GM19023 (cell line): ENCODE measurements at regions not wholly inside any gene's neighbourhood (a gene's known extent, or its start where the extent isn't known, plus 50 kb on each side); places are given as distances from the start of the nearest gene placed in this dataset.
"Not testable (repeated sequence)": the region's sequence is repeated elsewhere in the genome, so short reads cannot be mapped to it uniquely, and the experiment has no call there.

Experiments
- ATAC-seq: cut with Tn5 transposase; IDR thresholded peaks from one replicate; pipeline ENCODE4 v1.9.1; 2021; ENCODE audit warnings: mild to moderate bottlenecking, moderate library complexity; ENCODE audit not compliant: unreplicated experiment

DNA sequence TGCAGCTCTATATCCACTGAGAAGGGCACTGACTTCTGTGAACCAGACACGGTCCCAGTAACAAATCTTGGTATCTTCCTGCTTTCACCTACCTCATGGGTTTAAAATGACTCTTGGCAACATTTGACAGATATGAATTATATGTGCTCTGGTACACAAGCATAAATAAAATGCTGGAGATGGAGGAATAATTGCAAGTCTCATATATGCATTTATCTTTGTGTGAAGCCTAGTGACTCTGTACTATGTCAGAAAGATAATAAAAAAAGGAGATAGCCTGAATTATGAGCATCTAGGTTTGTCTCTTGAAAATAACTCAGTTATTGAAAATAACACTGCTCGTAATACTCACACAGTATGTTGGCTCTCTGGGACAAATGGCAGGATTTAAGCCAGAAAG, 167.1 kb upstream of the CRBN start:
- ATAC-seq, result no peak

DNA sequence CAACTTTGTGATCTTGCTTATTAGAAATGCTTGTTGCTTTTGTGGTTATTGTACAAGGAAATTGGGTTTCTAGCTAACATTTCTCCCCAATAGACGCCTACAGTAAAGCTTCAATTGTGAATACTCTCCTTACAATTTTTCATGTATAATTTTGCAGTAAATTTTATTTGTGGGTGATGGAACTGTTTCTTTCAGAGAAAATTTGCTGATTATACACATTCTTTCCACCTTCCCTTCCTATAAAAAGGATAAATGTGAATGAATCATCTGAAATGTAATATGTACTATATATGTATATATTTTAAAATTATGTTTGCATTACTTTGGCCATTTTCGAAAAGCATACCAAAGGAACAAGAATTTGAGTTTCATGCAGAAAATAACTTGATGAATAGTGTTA, 162.7 kb upstream of the CRBN start:
- no peak for ATAC-seq

DNA sequence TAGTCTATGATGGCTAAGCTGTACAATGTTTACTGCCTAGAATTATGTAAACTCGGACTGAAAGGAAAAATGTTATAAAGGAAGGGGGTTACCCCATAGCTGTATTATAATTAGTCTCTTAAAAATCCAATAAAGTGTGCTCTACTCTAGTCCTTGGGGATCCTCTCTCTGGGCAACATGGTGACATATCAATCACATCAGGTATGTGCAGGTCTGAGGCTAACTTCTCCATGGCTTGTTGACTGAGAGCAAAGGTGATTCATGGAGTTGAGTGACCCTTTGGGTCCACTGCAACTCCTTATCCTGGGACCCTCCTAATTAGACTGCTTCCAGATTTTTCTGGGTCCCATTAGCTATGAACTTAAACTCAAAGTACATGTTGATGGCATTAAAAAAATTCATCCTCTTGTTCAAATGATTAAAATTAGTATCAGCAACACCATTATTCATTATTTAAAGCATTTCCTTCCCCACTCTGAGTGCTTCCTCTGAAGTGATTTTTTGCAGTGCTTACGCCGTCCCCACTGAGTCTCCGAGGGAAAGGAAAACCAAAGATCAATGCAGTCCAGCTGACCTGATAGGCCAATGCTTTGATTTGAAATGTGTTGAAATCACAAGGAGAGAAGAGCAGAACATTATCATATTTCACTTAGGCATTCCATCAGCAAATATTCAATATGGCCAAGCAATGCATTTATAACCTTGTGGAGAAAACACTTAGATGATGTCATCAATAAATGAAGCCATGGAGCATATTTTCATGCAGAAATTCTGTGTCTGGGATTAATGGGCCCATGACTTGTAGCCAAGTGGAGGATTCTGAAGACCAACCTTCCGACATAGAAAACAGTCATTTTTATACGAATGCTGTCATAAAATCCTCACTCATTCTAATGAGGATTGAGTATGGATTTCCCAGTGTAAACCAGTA, 161.7 kb upstream of the CRBN start:
- no peak for ATAC-seq

DNA sequence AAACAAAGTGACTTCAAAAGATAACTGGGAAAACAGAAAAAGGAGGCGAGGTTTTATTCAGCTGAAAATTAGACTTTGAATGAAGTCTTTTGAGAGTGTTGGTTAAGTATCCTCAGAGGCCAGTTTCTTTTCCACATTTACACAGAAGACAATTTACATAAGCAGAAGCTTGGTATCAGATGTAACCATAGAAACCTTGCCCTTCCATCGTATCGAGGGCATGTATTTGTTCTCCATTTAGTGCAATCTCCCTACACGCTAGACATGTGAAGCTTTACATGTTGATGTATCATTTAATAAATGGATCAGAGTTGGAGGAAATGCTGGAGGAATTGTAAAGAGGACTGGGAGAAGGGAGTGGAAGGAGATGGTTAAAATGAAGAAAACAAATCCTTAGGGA, 161.0 kb upstream of the CRBN start:
- no peak for ATAC-seq

DNA sequence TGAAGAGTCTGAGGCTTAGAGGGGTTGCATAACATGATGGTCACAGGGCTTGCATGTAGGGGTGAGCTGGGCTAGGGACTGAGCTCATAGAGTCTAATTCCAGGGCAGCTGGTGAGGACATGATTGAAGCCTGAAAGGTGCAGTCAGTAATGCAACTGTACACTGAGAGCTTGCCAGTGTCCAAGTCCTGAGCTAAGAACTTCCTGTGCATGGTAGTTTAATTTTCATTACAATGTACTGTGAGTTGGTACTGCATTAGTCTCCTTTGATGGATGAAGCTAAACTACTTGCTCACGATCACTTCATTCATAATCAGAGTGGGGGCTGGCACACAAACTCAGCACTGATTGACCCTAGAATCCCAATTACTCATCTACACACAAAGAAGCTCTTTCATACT, 156.4 kb upstream of the CRBN start:
- no peak for ATAC-seq

DNA sequence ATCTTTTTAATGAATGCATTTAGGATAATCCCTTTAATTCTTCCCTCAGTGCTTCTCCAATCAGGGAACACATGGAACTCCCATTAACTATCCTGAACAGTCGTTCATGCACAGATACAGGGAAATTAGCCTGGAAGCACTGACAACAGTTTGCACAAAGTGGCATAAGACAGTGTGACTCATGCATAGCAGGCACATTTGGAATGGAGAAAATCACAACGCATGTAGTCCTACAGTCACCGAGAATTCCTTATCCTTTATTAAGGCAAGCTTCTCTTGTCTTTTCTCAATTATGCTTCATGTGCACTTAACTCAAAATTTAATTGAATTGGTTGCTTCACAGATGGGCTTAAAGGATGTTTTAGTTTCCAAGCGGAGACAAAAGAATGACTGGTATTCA, 155.0 kb upstream of the CRBN start:
- ATAC-seq, result no peak

DNA sequence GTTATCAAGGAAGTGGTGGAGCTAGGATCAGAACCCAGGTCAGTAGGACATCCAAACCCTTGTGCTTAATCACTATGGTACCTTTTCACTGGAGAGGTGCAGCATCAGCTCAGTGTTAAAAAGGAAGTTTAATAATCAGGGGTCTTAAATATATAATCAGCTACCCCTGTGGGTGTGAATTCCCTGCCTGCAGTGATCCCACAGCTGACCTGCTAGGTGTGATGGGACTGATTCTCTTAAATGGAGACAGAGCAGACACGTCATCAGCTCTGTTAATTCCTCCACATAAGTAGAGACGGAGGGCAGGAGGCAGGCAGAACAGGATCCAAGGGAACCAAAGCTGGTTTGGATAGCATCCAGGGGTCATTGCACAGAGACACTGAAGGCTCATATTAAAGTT, 154.1 kb upstream of the CRBN start:
- no peak for ATAC-seq

DNA sequence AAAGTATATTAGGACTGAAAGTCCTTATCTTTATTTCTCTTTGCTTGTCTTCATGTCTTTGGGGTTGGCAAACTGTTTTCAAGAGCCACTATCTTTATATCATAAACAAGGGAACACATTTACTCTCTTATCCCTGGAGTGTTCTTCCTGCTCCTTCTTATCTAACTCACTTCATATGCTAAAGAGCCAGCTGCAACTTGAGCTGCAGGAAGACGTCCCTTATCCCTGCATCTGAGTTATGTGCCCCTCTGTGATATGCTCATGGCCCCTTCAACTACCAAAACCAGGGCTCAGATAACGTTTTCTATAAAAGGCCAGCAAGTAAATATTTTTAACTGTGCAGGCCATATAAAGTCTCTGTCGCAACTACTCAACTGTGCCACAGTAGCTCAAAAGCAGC, 137.0 kb upstream of the CRBN start:
- no peak for ATAC-seq

DNA sequence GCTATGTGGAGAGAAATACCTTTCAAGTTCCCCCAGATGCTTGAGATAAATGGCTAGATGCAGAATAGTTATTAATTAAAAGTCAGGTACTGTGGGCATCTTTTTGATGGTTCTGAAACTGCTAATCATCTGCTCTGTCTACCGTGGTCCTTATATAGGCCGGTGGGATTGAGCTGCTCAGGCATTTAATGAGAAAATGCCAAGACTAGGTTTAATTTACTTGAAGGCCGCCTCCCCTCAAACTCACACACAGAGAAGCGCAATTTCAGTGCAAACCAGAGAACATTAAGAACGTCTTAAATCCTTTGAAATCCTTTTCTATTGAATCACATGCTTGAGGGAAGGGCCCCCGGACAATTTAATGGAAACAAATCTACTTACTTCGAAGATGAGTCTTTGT, 136.4 kb upstream of the CRBN start:
- ATAC-seq, result no peak

DNA sequence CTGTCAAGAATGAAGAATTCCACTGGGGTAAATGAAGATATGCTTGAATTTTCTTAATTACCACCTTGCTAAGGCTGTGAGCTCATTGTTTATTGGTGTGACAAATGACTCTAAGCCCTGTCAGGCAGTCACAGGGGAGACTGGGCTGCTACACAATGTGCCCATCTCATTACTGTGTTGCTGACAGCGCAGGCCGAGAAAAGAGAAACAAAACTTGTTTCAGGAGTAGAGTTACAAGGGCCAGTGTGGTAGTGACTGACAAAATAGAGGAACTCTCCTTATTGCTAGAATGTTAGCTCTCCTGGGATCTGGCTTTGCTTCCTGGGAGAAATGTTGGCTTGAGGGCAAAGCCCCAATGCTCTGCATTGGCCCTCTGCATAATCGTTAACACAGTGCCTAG, 130.4 kb upstream of the CRBN start:
- no peak for ATAC-seq

DNA sequence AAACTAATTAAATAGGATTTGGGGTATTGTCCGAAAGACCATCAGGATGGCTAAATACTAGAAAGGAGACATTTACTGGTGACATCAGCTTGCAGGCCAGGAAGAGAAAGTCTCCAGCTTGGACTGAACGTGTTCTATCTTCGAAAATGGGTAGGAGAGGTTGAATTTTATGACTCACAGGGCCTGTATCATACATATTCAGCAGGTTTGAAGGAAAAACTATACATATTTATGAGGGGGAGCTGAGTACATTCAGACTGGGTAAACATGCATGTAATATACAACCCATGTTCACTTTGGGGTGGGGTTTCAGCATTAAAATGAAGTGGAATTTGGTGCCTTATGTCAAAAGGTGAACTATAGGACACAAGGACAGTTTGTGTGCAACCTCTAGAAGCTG, 129.3 kb upstream of the CRBN start:
- ATAC-seq, result no peak

DNA sequence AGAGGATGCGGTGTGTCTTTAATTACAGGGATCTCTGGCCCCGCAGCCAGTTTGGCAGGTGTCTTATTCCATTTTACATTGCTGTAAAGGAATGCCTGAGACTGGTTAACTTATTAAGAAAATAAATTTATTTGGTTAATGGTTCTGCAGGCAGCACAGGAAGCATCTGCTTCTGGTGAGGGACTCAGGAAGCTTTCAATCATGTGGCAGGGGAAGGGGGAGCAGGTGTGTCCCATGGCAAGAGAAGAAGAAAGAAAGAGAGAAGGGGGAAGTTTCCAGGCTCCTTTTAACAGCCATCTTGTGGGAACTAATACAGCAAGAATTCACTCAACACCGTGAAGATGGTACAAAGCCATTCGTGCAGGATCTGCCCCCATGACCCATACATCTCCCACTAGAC, 128.0 kb upstream of the CRBN start:
- ATAC-seq, result no peak

DNA sequence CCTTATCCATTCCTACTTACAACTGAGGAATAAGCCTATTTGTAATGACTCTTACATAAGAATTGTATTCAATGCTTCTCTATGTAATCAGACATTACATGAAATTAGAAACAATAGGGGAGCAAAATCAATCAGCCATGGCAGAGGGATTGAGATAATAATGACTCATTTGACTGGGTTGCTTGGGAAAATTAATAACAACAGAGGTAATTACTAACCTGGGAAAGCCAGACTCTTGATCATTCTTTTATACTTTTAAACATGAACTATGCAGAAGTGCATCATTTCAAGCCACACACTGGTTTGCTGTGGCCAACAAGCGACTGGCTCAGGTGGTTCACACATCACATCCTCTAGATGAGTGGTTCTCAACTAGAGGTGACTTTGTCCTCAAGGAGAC, 126.3 kb upstream of the CRBN start:
- no peak for ATAC-seq

DNA sequence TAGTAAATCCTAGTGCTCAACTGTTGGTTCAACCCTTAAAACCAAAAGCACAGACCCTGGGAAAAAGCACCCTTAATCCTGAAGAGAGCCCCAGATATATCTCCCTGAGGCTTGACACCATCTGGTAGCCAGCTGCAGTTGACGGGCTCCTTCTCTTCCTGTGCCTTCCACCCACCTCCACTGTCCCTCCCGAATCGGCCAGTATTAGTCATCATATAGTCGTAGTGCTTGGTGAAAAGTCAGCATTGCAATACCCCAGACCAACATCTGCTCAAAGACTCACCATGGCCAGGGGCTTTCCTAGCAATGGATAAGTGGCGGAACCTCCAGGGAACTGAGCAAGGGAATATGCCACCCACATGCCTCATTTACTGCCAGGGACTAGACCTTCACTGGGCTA, 125.6 kb upstream of the CRBN start:
- no peak for ATAC-seq

DNA sequence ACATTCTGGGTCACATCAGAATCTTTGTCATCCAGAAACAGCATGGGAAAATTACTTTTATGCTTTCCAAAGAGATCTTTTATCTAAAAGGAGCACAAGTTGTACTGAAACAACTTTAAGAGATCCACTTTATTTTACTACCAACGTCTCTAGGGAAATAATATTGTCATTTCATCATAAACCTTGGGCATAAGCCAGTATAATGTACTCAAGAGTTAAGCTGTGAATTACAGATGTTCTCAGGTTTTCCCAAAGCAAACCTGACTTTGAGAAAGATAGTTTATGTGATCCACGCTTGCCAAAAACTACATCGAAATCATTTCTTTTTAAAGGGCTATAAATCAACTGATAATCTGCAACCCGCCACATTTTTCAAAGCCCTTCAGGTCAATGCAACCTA, 124.1 kb upstream of the CRBN start:
- ATAC-seq, result no peak

DNA sequence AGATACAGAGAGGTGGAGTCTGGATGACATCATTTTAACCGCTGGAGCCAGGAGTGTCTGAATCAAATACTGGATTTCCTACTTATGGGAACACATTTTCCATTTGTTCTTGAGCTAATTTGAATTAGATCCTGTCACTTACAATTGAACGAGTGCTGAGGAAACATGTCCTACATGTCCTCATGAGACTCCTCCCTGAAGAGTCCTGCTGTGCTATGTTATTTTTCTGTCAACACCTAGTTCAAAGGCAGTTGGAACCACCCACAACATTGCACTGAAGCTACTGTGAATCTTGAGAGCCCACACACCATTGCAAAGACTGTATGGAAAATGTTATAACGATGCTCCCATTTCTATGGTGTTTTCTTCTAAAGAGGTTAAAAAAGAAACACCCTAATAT, 123.5 kb upstream of the CRBN start:
- no peak for ATAC-seq

DNA sequence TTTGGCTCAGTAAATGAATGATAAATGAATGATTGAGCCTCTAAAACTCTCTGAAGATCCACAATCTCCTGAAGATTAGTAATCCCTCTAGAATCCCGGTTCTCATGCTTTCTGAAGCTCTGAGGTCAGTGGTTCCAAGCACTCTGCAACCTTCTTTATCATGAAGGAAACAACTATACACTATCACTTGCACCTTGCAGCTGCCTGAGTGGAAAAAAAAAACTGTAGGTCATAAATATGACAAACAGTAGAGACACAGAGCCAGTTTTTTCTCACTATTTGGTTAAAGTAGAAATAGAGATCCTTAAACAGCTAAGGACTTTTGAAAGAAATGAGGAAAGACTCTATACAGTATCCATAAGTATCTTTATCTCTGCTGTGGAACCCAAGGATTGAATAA, 122.0 kb upstream of the CRBN start:
- no peak for ATAC-seq

DNA sequence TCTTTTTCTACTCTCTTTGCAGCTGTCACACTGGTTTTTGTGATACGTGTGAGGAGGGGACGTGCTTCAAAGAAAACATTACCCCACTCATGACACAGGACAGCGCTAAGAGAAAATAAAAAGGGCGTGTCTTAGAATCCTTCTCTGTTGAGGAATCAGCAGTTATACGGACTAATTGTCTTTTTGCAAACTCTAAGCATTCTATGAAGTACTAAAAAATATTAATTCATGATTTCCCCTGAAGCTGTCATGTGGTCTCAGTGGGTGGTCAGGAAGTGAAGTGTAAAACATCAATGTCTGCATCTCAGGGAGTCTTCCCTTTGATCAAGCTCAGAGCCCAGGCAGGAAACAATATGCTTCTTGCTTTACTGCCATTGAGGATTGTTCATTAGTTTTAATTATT, 117.5 kb upstream of the CRBN start:
- ATAC-seq, result no peak

DNA sequence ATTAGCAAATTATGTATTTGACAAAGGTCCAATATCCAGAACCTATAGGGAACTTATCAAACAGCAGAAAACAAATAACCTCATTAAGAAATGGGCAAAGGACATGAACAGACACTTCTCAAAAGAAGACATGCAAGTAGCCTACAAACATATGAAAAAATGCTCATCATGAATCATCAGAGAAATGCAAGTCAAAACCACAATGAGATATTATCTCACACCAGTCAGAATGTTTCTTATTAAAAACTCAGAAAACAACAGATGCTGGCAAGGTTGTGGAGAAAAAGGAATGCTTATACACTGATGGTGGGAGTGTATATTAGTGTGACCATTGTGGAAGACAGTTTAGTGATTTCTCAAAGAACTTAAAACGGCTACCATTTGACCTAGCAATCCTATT, 116.1 kb upstream of the CRBN start:
- ATAC-seq, result no peak

DNA sequence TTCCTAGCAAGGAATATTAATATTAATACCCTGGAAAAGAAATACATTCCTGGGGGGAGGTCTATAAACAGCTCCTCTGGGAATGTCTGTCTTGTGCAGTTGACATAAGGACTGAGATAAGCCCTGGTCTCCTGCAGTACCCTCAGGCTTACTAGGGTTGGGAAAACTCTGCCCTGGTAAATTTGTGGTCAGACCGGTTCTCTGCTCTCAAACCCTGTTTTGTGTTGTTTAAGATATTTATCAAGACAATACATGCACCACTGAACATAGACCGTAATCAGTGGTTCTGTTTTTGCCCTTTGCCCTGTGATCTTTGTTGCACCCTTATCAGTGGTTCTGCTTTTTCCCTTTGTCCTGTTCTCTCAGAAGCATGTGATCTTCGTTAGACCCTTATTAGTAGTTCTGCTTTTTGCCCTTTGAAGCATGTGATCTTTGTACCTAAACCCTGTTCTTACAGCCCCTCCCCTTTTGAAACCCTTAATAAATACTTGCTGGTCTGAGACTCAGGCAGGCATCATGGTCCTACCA, 112.3 kb upstream of the CRBN start:
- ATAC-seq, result not testable (repeated sequence)

DNA sequence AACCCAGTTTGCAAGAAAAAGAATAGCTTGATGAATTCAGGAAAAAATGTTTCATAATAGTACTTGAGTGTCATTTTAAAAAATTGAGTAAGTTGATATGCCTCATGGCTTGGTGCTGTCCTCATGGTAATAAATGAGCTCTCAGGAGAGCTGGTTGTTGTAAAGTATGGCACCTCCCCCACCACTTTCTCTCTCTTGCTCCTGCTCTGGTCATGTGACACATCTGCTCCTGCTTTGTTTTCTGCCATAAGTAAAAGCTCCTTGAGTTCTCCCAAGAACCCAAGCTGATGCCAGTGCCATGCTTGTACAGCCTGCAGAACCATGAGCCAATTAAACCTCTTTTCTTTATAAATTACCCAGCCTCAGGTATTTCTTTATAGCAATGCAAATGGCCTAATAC, 108.8 kb upstream of the CRBN start:
- no peak for ATAC-seq

DNA sequence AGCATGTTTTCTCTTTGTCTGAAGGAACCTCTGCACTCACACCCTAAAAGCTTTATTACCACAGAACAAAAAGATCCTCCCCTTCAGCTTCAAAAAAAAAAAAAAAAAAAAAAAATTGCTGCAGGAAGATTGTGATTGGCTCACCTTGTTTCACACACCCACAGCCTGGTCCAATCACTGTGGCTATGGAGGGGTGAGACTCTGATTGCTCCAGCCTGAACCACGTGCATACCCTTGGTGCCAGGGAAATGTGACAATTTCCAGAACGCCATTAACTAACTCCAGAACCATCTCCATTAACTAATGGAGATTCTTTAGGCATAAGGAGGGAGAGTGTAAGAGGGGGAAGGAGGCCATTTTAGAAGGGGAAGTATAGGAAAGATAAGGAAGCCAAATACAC, 106.5 kb upstream of the CRBN start:
- ATAC-seq, result no peak

DNA sequence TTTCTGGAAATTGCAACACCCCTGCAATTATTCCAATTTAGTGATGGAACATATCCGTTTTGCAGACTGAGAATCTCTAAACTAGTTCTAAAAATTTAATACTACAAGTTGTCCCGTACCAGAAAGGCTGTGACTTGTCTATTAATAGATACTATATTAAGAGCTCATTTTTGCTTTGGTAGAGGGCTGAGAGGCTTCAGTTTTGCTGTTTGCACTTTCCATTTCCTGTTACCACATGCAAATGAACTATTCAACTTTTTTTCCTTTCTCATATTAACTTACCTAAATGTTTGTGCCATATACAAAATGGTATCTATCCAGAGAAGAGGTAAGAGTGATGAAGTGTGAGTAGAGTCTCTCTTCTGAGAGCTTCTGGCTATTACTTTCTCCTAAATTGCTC, 101.5 kb upstream of the CRBN start:
- no peak for ATAC-seq
